Hepatocyte (in vitro differentiated cells): ENCODE measurements at regions not wholly inside any gene's neighbourhood (a gene's known extent, or its start where the extent isn't known, plus 50 kb on each side); places are given as distances from the start of the nearest gene placed in this dataset.

Experiments
- CTCF ChIP-seq: fragments of 200-600 bp; sonication (generic); IDR thresholded peaks from 2 replicates; pipeline ENCODE4 v1.5.1; 2016; ENCODE audit warnings: antibody characterized with exemption, mild to moderate bottlenecking; ENCODE audit not compliant: poor library complexity
- EZH2 ChIP-seq: fragments of 200-600 bp; sonication (generic); IDR thresholded peaks from 2 replicates; pipeline ENCODE4 v1.6.1; 2016; ENCODE audit warnings: antibody characterized with exemption, mild to moderate bottlenecking, borderline replicate concordance

- TF ChIP-seq CTCF (no peak), EZH2 (no peak)
These were observed 255.5 kb downstream of the PARN start for GRCh38 chr16:14374451-14375131.
